BLaER1 (cell line): ENCODE measurements at regions not wholly inside any gene's neighbourhood (a gene's known extent, or its start where the extent isn't known, plus 50 kb on each side); places are given as distances from the start of the nearest gene placed in this dataset.

ENCODE experiments used
- H3K27ac ChIP-seq: shearing (Covaris generic); formaldehyde crosslinking; 2 replicates; pipeline ENCODE4 v1.8.1; 2022
- H3K27me3 ChIP-seq: shearing (Covaris generic); formaldehyde crosslinking; 2 replicates; pipeline ENCODE4 v1.8.1; 2022
- H3K36me3 ChIP-seq: shearing (Covaris generic); formaldehyde crosslinking; 2 replicates; pipeline ENCODE4 v1.8.1; 2022
- H3K4me1 ChIP-seq: shearing (Covaris generic); formaldehyde crosslinking; 2 replicates; pipeline ENCODE4 v1.8.1; 2022
- H3K4me2 ChIP-seq: shearing (Covaris generic); formaldehyde crosslinking; 2 replicates; pipeline ENCODE4 v1.8.1; 2022
- H3K4me3 ChIP-seq: shearing (Covaris generic); formaldehyde crosslinking; 2 replicates; pipeline ENCODE4 v1.8.1; 2022
- H3K9ac ChIP-seq: shearing (Covaris generic); formaldehyde crosslinking; 2 replicates; pipeline ENCODE4 v1.8.1; 2022
- H3K9me3 ChIP-seq: shearing (Covaris generic); formaldehyde crosslinking; 2 replicates; pipeline ENCODE4 v1.8.1; 2022
- H4K20me1 ChIP-seq: shearing (Covaris generic); formaldehyde crosslinking; 2 replicates; pipeline ENCODE4 v1.8.1; 2022
- Cebpa-rat ChIP-seq: shearing (Covaris generic); IDR thresholded peaks from 2 replicates; pipeline ENCODE4 v1.8.1; 2022

DNA sequence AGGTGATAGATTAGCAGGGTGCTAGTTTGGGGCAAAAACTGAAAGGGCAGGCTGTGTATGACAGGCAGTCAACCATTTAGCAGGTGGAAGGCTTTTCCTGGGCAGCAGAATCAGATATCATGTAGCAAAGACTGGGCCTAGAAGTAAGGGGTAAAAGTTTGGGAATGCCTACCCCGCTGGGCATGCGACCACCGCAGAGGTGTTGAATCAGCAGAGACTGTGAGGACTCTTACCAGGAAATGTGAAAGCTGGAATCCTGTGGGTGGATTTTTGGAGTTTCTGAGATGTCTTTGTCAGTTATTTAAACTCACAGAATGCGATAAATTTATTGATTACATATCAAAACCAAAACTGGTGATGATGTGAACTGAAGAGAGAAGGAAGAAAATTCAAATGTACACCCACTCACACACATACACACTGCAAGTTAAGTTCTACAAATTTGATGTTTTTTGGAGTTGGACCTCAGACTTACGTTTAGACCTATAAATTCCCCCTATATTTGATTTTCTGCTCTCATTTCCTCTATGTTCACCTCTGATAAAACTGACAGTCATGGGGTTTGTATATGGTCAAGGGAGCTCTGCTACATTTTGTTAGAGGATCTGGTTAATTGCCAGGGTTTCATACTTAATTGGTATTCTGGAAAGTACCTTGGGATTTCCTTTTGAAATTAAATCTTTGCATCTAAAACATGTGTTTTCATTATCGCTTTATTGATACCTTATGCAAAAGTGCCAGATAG is 333.6 kb downstream of the CSNK1G3 start:
- Histone ChIP-seq H3K4me3 (no peak overlapping the region), H3K9ac (no peak overlapping the region), H3K27me3 (no peaks in the 10 kb centered on the region), H3K4me2 (peak overlapping the region; percentile 26), H3K27ac (no peak overlapping the region), H3K36me3 (no peaks in the 10 kb centered on the region), H3K4me1 (peaks cover 9% of the 10 kb centered on the region), H4K20me1 (no peaks in the 10 kb centered on the region), H3K9me3 (peaks cover 7% of the 10 kb centered on the region)
- no peak for TF ChIP-seq Cebpa-rat

DNA sequence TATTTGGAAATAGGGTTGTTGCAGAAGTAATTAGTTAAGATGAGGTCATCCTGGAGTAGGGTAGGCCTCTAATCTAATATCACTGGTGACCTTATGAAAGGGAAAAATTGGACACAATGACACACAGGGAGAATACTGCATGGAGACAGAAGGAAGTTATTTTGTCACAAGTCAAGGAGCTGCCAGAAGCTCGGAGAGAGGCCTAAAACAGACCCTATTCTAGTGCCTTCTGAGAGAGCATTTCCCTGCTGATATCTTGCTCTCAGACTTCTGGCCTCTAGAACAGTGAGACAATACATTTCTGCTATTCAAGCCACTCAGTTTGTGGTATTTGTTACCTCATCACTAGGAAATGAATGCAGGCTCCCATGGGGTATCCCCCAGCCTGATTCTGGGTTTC is 332.9 kb downstream of the CSNK1G3 start:
- peaks cover 7% of the 10 kb centered on the region for H3K9me3 ChIP-seq
- no peaks in the 10 kb centered on the region for H4K20me1 ChIP-seq
- H3K27ac ChIP-seq = no peak overlapping the region
- peak overlapping the region; percentile 26 for H3K4me2 ChIP-seq
- no peak overlapping the region for H3K9ac ChIP-seq
- H3K4me3 ChIP-seq = no peak overlapping the region
- H3K27me3 ChIP-seq = no peaks in the 10 kb centered on the region
- TF ChIP-seq Cebpa-rat = no peak
- H3K4me1 ChIP-seq = peaks cover 9% of the 10 kb centered on the region
- H3K36me3 ChIP-seq = no peaks in the 10 kb centered on the region

- Histone ChIP-seq H3K4me2 (peak overlapping the region; percentile 33; the same call in 1 of the 2 replicates), H3K9ac (no peak overlapping the region), H3K27me3 (no peaks in the 10 kb centered on the region), H3K9me3 (0 out of 2 replicates have a peak, but pooled peaks cover 5% of the 10 kb centered on the region), H3K4me3 (no peak overlapping the region), H3K4me1 (peaks cover 14% of the 10 kb centered on the region), H4K20me1 (no peaks in the 10 kb centered on the region), H3K27ac (no peak overlapping the region), H3K36me3 (no peaks in the 10 kb centered on the region)
- TF ChIP-seq Cebpa-rat = no peak
These were observed 323.4 kb downstream of the CSNK1G3 start for GRCh38 chr5:123835421-123835820.

GRCh38 chr5:123830575-123830974 is 318.6 kb downstream of the CSNK1G3 start:
- H3K9me3 ChIP-seq = peaks cover 5% of the 10 kb centered on the region
- H3K4me2 ChIP-seq = no peak overlapping the region
- no peaks in the 10 kb centered on the region for H3K36me3 ChIP-seq
- H3K27ac ChIP-seq = no peak overlapping the region
- H3K27me3 ChIP-seq = no peaks in the 10 kb centered on the region
- no peak overlapping the region for H3K9ac ChIP-seq
- no peak overlapping the region for H3K4me3 ChIP-seq
- H4K20me1 ChIP-seq = no peaks in the 10 kb centered on the region
- peaks cover 8% of the 10 kb centered on the region for H3K4me1 ChIP-seq
- no peak for TF ChIP-seq Cebpa-rat

- Histone ChIP-seq H3K4me1 (no peaks in the 10 kb centered on the region), H4K20me1 (no peaks in the 10 kb centered on the region), H3K36me3 (no peaks in the 10 kb centered on the region), H3K4me2 (no peak overlapping the region), H3K27ac (no peak overlapping the region), H3K27me3 (no peaks in the 10 kb centered on the region), H3K4me3 (no peak overlapping the region), H3K9me3 (peaks cover 22% of the 10 kb centered on the region), H3K9ac (no peak overlapping the region)
- no peak for TF ChIP-seq Cebpa-rat
These were observed 315.8 kb downstream of the CSNK1G3 start for GRCh38 chr5:123827811-123828210.

GRCh38 chr5:123819833-123820232 is 307.9 kb downstream of the CSNK1G3 start:
- peaks cover 16% of the 10 kb centered on the region for H3K4me1 ChIP-seq
- H4K20me1 ChIP-seq = no peaks in the 10 kb centered on the region
- no peaks in the 10 kb centered on the region for H3K27me3 ChIP-seq
- no peak overlapping the region for H3K9ac ChIP-seq
- H3K36me3 ChIP-seq = no peaks in the 10 kb centered on the region
- no peak overlapping the region for H3K27ac ChIP-seq
- no peak overlapping the region for H3K4me3 ChIP-seq
- no peak for TF ChIP-seq Cebpa-rat
- H3K4me2 ChIP-seq = no peak overlapping the region
- H3K9me3 ChIP-seq = peaks cover 10% of the 10 kb centered on the region

- Histone ChIP-seq H3K9ac (no peak overlapping the region), H3K9me3 (peaks cover 6% of the 10 kb centered on the region), H3K27ac (no peak overlapping the region), H3K4me3 (no peak overlapping the region), H3K4me1 (peaks cover 20% of the 10 kb centered on the region), H3K36me3 (no peaks in the 10 kb centered on the region), H3K27me3 (no peaks in the 10 kb centered on the region), H3K4me2 (no peak overlapping the region), H4K20me1 (no peaks in the 10 kb centered on the region)
- no peak for TF ChIP-seq Cebpa-rat
These were observed 307.4 kb downstream of the CSNK1G3 start for GRCh38 chr5:123819386-123819785.

- Histone ChIP-seq H3K4me3 (no peak overlapping the region), H3K36me3 (no peaks in the 10 kb centered on the region), H3K4me2 (no peak overlapping the region), H3K9ac (no peak overlapping the region), H3K27ac (no peak overlapping the region), H3K9me3 (no peaks in the 10 kb centered on the region), H3K27me3 (no peaks in the 10 kb centered on the region), H4K20me1 (no peaks in the 10 kb centered on the region), H3K4me1 (peaks cover 41% of the 10 kb centered on the region)
- no peak for TF ChIP-seq Cebpa-rat
These were observed 305.3 kb downstream of the CSNK1G3 start for GRCh38 chr5:123817267-123817666.

DNA sequence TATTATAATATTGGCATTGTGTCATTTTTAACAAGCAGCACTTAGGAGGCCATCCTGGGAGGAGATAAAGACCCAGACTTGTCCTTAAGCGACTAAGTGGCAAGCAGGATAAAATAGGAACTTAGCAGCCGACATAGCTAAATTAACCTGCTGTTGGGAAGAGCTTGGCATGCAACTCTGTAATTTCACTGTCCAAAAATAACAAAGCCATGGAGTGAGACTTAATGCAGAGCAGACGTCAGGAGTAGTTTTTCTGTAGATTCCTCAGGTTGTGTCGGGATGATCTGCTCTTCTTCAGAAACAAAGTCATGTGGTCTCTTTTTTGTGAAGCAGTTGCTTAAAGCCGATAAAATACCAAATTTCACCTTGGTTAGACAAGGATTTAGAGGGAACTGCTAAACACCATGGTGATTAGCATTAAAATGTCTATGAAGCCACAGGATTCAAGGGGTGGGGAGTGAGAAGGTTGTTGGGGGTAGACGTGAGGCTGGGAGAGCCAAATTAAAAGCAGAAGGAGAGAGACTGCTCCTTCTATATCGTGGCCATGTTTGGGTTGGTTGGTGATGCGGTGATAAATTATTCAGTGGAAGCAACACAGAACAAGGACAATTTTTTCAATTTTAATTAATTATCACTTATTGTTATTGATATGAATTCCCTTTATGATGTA is 303.0 kb downstream of the CSNK1G3 start:
- peak overlapping the region; percentile 84 for H3K4me2 ChIP-seq
- TF ChIP-seq Cebpa-rat = no peak
- H3K4me1 ChIP-seq = peaks cover 65% of the 10 kb centered on the region
- no peaks in the 10 kb centered on the region for H3K36me3 ChIP-seq
- H3K4me3 ChIP-seq = peak overlapping the region; percentile 51; the same call in 1 of the 2 replicates
- no peaks in the 10 kb centered on the region for H3K9me3 ChIP-seq
- H3K9ac ChIP-seq = peak overlapping the region; percentile 76
- H3K27me3 ChIP-seq = no peaks in the 10 kb centered on the region
- peak overlapping the region; percentile 89 for H3K27ac ChIP-seq
- no peaks in the 10 kb centered on the region for H4K20me1 ChIP-seq

GRCh38 chr5:123813937-123814624 is 302.1 kb downstream of the CSNK1G3 start:
- Histone ChIP-seq H3K36me3 (no peaks in the 10 kb centered on the region), H3K27me3 (no peaks in the 10 kb centered on the region), H3K9me3 (no peaks in the 10 kb centered on the region), H3K9ac (peak overlapping the region; percentile 76), H3K27ac (peak overlapping the region; percentile 89), H3K4me3 (peak overlapping the region; percentile 51; the same call in 1 of the 2 replicates), H4K20me1 (no peaks in the 10 kb centered on the region), H3K4me2 (peak overlapping the region; percentile 84), H3K4me1 (peaks cover 73% of the 10 kb centered on the region)
- TF ChIP-seq Cebpa-rat = 0 out of 2 replicates have a peak, but pooled peaks have one; percentile 36
